Stomach (tissue), 4 donors: ENCODE measurements at regions not wholly inside any gene's neighbourhood (a gene's known extent, or its start where the extent isn't known, plus 50 kb on each side); places are given as distances from the start of the nearest gene placed in this dataset.
"Not testable (repeated sequence)": the region's sequence is repeated elsewhere in the genome, so short reads cannot be mapped to it uniquely, and the experiment has no call there.

Source experiments
- EP300 ChIP-seq: sonication (generic); formaldehyde crosslinking; IDR thresholded peaks from one replicate; pipeline ENCODE4 v1.6.1; 2017; ENCODE audit warnings: antibody characterized with exemption
- POLR2A ChIP-seq, 4 donors: fragments of 450-650 bp; IDR thresholded peaks; one replicate each; pipeline ENCODE4 v1.6.1; 2016; ENCODE audit warnings: antibody characterized with exemption in 4 of 4, control low read depth in 2 of 4, mild to moderate bottlenecking in 1 of 4, moderate library complexity in 1 of 4
- POLR2AphosphoS5 ChIP-seq, 3 donors: sonication (generic); formaldehyde crosslinking; IDR thresholded peaks; one replicate each; pipeline ENCODE4 v1.6.1; 2016; ENCODE audit warnings: antibody characterized with exemption in 3 of 3
- TF ChIP-seq, protein P1 (sequence below), 7 experiments: fragments of 450-650 bp in 4 of 7; fragments of 200-600 bp in 3 of 7; sonication (generic) in 3 of 7; IDR thresholded peaks; one replicate each; pipeline ENCODE4 v1.5.1; 2016 to 2019; ENCODE audit warnings: antibody characterized with exemption in 7 of 7, control low read depth in 2 of 7, mild to moderate bottlenecking in 1 of 7

DNA sequence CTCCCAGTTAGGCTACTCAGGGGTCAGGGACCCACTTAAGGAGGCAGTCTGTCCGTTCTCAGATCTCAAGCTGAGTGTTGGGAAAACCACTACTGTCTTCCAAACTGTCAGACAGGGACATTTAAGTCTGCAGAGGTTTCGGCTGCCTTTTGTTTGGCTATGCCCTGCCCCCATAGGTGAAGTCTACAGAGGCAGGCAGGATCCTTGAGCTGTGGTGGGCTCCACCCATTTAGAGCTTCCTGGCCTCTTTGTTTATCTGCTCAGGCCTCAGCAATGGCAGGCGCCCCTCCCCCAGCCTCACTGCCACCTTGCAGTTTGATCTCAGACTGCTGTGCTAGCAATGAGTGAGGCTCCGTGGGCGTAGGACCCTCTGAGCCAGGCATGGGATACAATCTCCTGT, 149.5 kb upstream of the FAM78B start:
- TF ChIP-seq, protein P1, sequence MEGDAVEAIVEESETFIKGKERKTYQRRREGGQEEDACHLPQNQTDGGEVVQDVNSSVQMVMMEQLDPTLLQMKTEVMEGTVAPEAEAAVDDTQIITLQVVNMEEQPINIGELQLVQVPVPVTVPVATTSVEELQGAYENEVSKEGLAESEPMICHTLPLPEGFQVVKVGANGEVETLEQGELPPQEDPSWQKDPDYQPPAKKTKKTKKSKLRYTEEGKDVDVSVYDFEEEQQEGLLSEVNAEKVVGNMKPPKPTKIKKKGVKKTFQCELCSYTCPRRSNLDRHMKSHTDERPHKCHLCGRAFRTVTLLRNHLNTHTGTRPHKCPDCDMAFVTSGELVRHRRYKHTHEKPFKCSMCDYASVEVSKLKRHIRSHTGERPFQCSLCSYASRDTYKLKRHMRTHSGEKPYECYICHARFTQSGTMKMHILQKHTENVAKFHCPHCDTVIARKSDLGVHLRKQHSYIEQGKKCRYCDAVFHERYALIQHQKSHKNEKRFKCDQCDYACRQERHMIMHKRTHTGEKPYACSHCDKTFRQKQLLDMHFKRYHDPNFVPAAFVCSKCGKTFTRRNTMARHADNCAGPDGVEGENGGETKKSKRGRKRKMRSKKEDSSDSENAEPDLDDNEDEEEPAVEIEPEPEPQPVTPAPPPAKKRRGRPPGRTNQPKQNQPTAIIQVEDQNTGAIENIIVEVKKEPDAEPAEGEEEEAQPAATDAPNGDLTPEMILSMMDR (IDR thresholded peaks at IDR 0.05), result not testable (repeated sequence)
- TF ChIP-seq EP300; POLR2A (IDR thresholded peaks at IDR 0.05); POLR2AphosphoS5 (IDR thresholded peaks at IDR 0.05): not testable (repeated sequence)
